ENCODE measurements at regions not wholly inside any gene's neighbourhood (a gene's known extent, or its start where the extent isn't known, plus 50 kb on each side); places are given as distances from the start of the nearest gene placed in this dataset.

DNA sequence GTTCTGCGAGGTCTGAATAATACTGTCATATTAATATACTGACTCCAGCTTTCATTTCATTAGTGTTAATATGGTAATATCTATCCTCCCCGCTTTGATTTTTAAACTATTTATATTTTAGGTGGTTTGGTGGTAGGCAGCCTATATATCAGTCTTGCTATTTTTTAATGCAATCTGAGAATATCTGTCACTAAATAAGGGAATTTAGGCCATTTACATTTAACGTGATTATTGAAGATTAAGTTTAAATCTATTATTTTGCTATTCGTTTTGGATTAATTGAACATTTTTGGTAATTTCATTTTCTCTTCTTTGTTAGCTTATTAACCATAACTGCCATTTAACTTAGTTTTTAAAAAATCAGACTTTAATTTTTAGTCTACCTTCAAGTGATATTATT, 247.7 kb upstream of the PMFBP1 start:
- H3K9me2 ChIP-seq (ENCODE audit: insufficient read depth, low read length), result no peaks in the 10 kb centered on the region
- no peaks in the 10 kb centered on the region for H4K20me1 ChIP-seq (ENCODE audit: insufficient read depth)
- no peak overlapping the region for H3K4me2 ChIP-seq (ENCODE audit: low read length)
- H3K9me3 ChIP-seq (ENCODE audit: low read length), result no peaks in the 10 kb centered on the region
- no peak overlapping the region for H3K27ac ChIP-seq (ENCODE audit: low read length)
- H2AFZ ChIP-seq (ENCODE audit: low read depth, low read length), result no peak overlapping the region
- H3K27me3 ChIP-seq (ENCODE audit: insufficient read depth, low read depth, low read length), result no peaks in the 10 kb centered on the region
- TF ChIP-seq MXI1 (conservative IDR thresholded peaks at IDR 0.05; ENCODE audit: poor library complexity, severe bottlenecking), result no peak
- no peak for TF ChIP-seq EZH2 (IDR thresholded peaks at IDR 0.05; ENCODE audit: borderline replicate concordance, insufficient read depth, low read length, poor library complexity, severe bottlenecking)
- H3K4me3 ChIP-seq (ENCODE audit: low read length), result no peak overlapping the region
- H3F3A ChIP-seq (ENCODE audit: insufficient read depth, low read length, poor library complexity, severe bottlenecking), result no peaks in the 10 kb centered on the region
- H3K79me2 ChIP-seq (replicated peaks; ENCODE audit: insufficient read depth, low read length), result no peaks in the 10 kb centered on the region
- no peaks in the 10 kb centered on the region for H3K36me3 ChIP-seq (ENCODE audit: insufficient read depth, low read length)
- no peak overlapping the region for H3K9ac ChIP-seq (ENCODE audit: low read length)

DNA sequence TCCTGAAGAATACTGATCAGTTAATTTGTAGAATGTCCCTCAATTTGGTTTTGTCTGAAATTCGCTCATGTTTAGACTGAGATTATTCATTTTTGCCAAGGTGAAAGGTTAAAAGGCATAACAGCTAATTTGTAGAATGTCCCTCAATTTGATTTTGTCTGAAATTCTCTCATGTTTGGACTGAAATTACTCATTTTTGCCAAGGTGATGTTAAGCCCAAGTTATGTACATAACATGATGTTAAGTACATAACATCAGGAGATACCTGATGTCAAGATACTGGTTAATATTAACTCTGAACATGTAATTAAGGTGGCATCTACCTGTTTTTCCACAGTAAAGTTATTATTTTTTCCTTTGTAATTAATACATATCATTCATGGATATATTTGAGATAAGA, 243.4 kb upstream of the PMFBP1 start:
- Histone ChIP-seq H3K36me3 (ENCODE audit: insufficient read depth, low read length) (no peaks in the 10 kb centered on the region), H3K79me2 (replicated peaks; ENCODE audit: insufficient read depth, low read length) (no peaks in the 10 kb centered on the region), H3K9me2 (ENCODE audit: insufficient read depth, low read length) (no peaks in the 10 kb centered on the region), H3F3A (ENCODE audit: insufficient read depth, low read length, poor library complexity, severe bottlenecking) (no peaks in the 10 kb centered on the region), H3K4me3 (ENCODE audit: low read length) (no peak overlapping the region), H3K4me2 (ENCODE audit: low read length) (no peak overlapping the region), H4K20me1 (ENCODE audit: insufficient read depth) (no peaks in the 10 kb centered on the region), H3K9ac (ENCODE audit: low read length) (no peak overlapping the region), H2AFZ (ENCODE audit: low read depth, low read length) (no peak overlapping the region), H3K27ac (ENCODE audit: low read length) (no peak overlapping the region), H3K9me3 (ENCODE audit: low read length) (no peaks in the 10 kb centered on the region), H3K27me3 (ENCODE audit: insufficient read depth, low read depth, low read length) (no peaks in the 10 kb centered on the region)
- TF ChIP-seq RAD21 (conservative IDR thresholded peaks at IDR 0.05), result no peak

DNA sequence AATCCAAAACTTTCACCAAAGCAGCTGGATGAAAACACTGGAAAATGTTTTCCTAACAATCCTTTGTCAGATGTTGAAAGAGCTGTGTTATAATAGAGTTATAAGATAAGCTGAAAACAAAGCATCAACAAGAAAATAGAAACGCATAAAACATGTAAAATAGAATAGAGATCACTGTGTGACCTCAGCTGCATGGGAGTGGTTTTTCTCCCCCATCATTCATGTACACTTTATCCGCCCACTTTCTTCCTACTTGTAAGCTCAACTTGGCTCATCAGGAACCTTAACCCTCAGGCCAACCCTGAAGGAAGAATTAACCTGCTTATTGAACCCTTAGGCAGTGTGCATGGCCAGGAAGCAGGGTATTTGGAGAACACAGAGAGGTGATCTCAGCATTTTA, 238.5 kb upstream of the PMFBP1 start:
- no peak overlapping the region for H2AFZ ChIP-seq (ENCODE audit: low read depth, low read length)
- no peak overlapping the region for H3K9ac ChIP-seq (ENCODE audit: low read length)
- no peaks in the 10 kb centered on the region for H3K36me3 ChIP-seq (ENCODE audit: insufficient read depth, low read length)
- H3K4me3 ChIP-seq (ENCODE audit: low read length), result no peak overlapping the region
- no peaks in the 10 kb centered on the region for H4K20me1 ChIP-seq (ENCODE audit: insufficient read depth)
- TF ChIP-seq, protein P1, sequence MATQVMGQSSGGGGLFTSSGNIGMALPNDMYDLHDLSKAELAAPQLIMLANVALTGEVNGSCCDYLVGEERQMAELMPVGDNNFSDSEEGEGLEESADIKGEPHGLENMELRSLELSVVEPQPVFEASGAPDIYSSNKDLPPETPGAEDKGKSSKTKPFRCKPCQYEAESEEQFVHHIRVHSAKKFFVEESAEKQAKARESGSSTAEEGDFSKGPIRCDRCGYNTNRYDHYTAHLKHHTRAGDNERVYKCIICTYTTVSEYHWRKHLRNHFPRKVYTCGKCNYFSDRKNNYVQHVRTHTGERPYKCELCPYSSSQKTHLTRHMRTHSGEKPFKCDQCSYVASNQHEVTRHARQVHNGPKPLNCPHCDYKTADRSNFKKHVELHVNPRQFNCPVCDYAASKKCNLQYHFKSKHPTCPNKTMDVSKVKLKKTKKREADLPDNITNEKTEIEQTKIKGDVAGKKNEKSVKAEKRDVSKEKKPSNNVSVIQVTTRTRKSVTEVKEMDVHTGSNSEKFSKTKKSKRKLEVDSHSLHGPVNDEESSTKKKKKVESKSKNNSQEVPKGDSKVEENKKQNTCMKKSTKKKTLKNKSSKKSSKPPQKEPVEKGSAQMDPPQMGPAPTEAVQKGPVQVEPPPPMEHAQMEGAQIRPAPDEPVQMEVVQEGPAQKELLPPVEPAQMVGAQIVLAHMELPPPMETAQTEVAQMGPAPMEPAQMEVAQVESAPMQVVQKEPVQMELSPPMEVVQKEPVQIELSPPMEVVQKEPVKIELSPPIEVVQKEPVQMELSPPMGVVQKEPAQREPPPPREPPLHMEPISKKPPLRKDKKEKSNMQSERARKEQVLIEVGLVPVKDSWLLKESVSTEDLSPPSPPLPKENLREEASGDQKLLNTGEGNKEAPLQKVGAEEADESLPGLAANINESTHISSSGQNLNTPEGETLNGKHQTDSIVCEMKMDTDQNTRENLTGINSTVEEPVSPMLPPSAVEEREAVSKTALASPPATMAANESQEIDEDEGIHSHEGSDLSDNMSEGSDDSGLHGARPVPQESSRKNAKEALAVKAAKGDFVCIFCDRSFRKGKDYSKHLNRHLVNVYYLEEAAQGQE (IDR thresholded peaks at IDR 0.05; ENCODE audit: borderline replicate concordance), result no peak
- TF ChIP-seq RAD21 (conservative IDR thresholded peaks at IDR 0.05), result no peak
- no peak for TF ChIP-seq TAF1 (IDR thresholded peaks at IDR 0.05; ENCODE audit: low read depth)
- no peak for TF ChIP-seq MXI1 (conservative IDR thresholded peaks at IDR 0.05; ENCODE audit: poor library complexity, severe bottlenecking)
- TF ChIP-seq EZH2 (IDR thresholded peaks at IDR 0.05; ENCODE audit: borderline replicate concordance, insufficient read depth, low read length, poor library complexity, severe bottlenecking), result no peak
- no peak for TF ChIP-seq SMC3 (conservative IDR thresholded peaks at IDR 0.05; ENCODE audit: poor library complexity)
- TF ChIP-seq POLR2AphosphoS5 (IDR thresholded peaks at IDR 0.05), result no peak
- TF ChIP-seq, protein P2, sequence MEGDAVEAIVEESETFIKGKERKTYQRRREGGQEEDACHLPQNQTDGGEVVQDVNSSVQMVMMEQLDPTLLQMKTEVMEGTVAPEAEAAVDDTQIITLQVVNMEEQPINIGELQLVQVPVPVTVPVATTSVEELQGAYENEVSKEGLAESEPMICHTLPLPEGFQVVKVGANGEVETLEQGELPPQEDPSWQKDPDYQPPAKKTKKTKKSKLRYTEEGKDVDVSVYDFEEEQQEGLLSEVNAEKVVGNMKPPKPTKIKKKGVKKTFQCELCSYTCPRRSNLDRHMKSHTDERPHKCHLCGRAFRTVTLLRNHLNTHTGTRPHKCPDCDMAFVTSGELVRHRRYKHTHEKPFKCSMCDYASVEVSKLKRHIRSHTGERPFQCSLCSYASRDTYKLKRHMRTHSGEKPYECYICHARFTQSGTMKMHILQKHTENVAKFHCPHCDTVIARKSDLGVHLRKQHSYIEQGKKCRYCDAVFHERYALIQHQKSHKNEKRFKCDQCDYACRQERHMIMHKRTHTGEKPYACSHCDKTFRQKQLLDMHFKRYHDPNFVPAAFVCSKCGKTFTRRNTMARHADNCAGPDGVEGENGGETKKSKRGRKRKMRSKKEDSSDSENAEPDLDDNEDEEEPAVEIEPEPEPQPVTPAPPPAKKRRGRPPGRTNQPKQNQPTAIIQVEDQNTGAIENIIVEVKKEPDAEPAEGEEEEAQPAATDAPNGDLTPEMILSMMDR (IDR thresholded peaks at IDR 0.05; ENCODE audit: poor library complexity, severe bottlenecking), result no peak
- TF ChIP-seq EP300 (conservative IDR thresholded peaks at IDR 0.05; ENCODE audit: poor library complexity, severe bottlenecking), result no peak
- no peaks in the 10 kb centered on the region for H3K9me2 ChIP-seq (ENCODE audit: insufficient read depth, low read length)
- no peaks in the 10 kb centered on the region for H3K79me2 ChIP-seq (replicated peaks; ENCODE audit: insufficient read depth, low read length)
- no peak overlapping the region for H3K27ac ChIP-seq (ENCODE audit: low read length)
- H3F3A ChIP-seq (ENCODE audit: insufficient read depth, low read length, poor library complexity, severe bottlenecking), result no peaks in the 10 kb centered on the region
- no peaks in the 10 kb centered on the region for H3K9me3 ChIP-seq (ENCODE audit: low read length)
- H3K4me2 ChIP-seq (ENCODE audit: low read length), result no peak overlapping the region
- no peaks in the 10 kb centered on the region for H3K27me3 ChIP-seq (ENCODE audit: insufficient read depth, low read depth, low read length)
